IMR-90 (cell line): ENCODE measurements at regions not wholly inside any gene's neighbourhood (a gene's known extent, or its start where the extent isn't known, plus 50 kb on each side); places are given as distances from the start of the nearest gene placed in this dataset.

Experiments used
- ATAC-seq: fragments of 200-7000 bp; cut with Tn5 transposase; 2 replicates; pipeline ENCODE4 v1.9.1; 2020; ENCODE audit warnings: low read depth, mild to moderate bottlenecking, moderate library complexity
- BruUV-seq: library from RNA; stranded (reverse); fragments of 400-500 nt; replicated peaks from 2 replicates; lab custom pipeline; 2021; lab: Mats Ljungman, UMichigan
- CTCF ChIA-PET: fragments of 300-600 bp; formaldehyde crosslinking; extraction: SDS; loops from one replicate; lab custom pipeline; 2021; ENCODE audit warnings: antibody characterized with exemption; lab: Yijun Ruan, JAX
- POLR2A ChIA-PET: fragments of 300-600 bp; sonication (Branson Sonifier 250); formaldehyde crosslinking; loops from one replicate; lab custom pipeline; 2022; ENCODE audit warnings: antibody characterized with exemption; ENCODE audit not compliant: unreplicated experiment; lab: Charles Lee
- DNase-seq: peaks from one replicate; pipeline ENCODE4 v3.0.0; 2013
- H2AFZ ChIP-seq: replicated peaks from 2 replicates; pipeline ENCODE3; 2013; ENCODE audit warnings: low read length, mild to moderate bottlenecking; ENCODE audit not compliant: poor library complexity
- H2AK5ac ChIP-seq: 2 replicates; pipeline ENCODE4 v1.6.1; 2013; ENCODE audit warnings: low read depth, low read length, inconsistent platforms
- H2AK9ac ChIP-seq: replicated peaks from 2 replicates; pipeline ENCODE3; 2013; ENCODE audit warnings: mild to moderate bottlenecking, low read depth, low read length, moderate library complexity; ENCODE audit not compliant: poor library complexity
- H2BK120ac ChIP-seq: 2 replicates; pipeline ENCODE4 v1.6.1; 2013; ENCODE audit warnings: low read depth, low read length, inconsistent platforms
- H2BK15ac ChIP-seq: 3 replicates; pipeline ENCODE4 v1.6.1; 2013; ENCODE audit warnings: low read depth, low read length, inconsistent platforms
- H2BK20ac ChIP-seq: 2 replicates; pipeline ENCODE4 v1.6.1; 2013; ENCODE audit warnings: low read depth, mild to moderate bottlenecking, inconsistent platforms, low read length, moderate library complexity
- H2BK5ac ChIP-seq: 2 replicates; pipeline ENCODE4 v1.6.1; 2013; ENCODE audit warnings: mild to moderate bottlenecking, low read depth, low read length, inconsistent platforms; ENCODE audit not compliant: poor library complexity, severe bottlenecking
- H3K14ac ChIP-seq: replicated peaks from 2 replicates; pipeline ENCODE4 v1.6.1; 2013; ENCODE audit warnings: low read depth, low read length, inconsistent platforms
- H3K18ac ChIP-seq: 2 replicates; pipeline ENCODE4 v1.6.1; 2013; ENCODE audit warnings: low read depth, low read length, control low read depth
- H3K23ac ChIP-seq: 2 replicates; pipeline ENCODE4 v1.6.1; 2013; ENCODE audit warnings: low read depth, low read length, inconsistent platforms
- H3K27ac ChIP-seq: 2 replicates; pipeline ENCODE4 v1.5.1; 2013; ENCODE audit warnings: mild to moderate bottlenecking, control low read depth, low read length; ENCODE audit not compliant: insufficient read depth
- H3K27me3 ChIP-seq: 2 replicates; pipeline ENCODE4 v1.6.1; 2013; ENCODE audit warnings: low read length; ENCODE audit not compliant: control insufficient read depth, insufficient read depth
- H3K36me3 ChIP-seq: 2 replicates; pipeline ENCODE4 v1.6.1; 2013; ENCODE audit warnings: low read length, mixed read lengths; ENCODE audit not compliant: control insufficient read depth, insufficient read depth
- H3K4ac ChIP-seq: 2 replicates; pipeline ENCODE4 v1.6.1; 2013; ENCODE audit warnings: low read depth, low read length, inconsistent platforms
- H3K4me1 ChIP-seq: 2 replicates; pipeline ENCODE4 v1.6.1; 2013; ENCODE audit warnings: low read length, mixed read lengths; ENCODE audit not compliant: control insufficient read depth, insufficient read depth
- H3K4me2 ChIP-seq: 2 replicates; pipeline ENCODE4 v1.6.1; 2013; ENCODE audit warnings: low read depth, mild to moderate bottlenecking, control low read depth, low read length, moderate library complexity
- H3K4me3 ChIP-seq: 2 replicates; pipeline ENCODE4 v1.5.1; 2013; ENCODE audit warnings: low read depth, mild to moderate bottlenecking, control low read depth, low read length, moderate library complexity; ENCODE audit not compliant: insufficient read depth
- H3K56ac ChIP-seq: 2 replicates; pipeline ENCODE4 v1.6.1; 2013; ENCODE audit warnings: low read length, inconsistent platforms; ENCODE audit not compliant: insufficient read depth; ENCODE audit errors: extremely low read depth
- H3K79me1 ChIP-seq, 2 experiments: 2 replicates each; pipeline ENCODE4 v1.6.1; 2013; ENCODE audit warnings: low read length in 2 of 2, inconsistent platforms in 1 of 2, low read depth in 1 of 2
- H3K9ac ChIP-seq: 2 replicates; pipeline ENCODE4 v1.6.1; 2013; ENCODE audit warnings: low read depth, low read length, control low read depth
- H3K9me1 ChIP-seq: 2 replicates; pipeline ENCODE4 v1.6.1; 2013; ENCODE audit warnings: low read length, inconsistent platforms; ENCODE audit not compliant: insufficient read depth
- H3K9me3 ChIP-seq: 2 replicates; pipeline ENCODE4 v1.6.1; 2013; ENCODE audit warnings: low read length; ENCODE audit not compliant: control insufficient read depth, insufficient read depth
- H4K20me1 ChIP-seq: 2 replicates; pipeline ENCODE4 v1.6.1; 2013; ENCODE audit warnings: low read length, inconsistent platforms; ENCODE audit not compliant: insufficient read depth
- H4K5ac ChIP-seq: 2 replicates; pipeline ENCODE4 v1.6.1; 2013; ENCODE audit warnings: mild to moderate bottlenecking, low read depth, low read length, control low read depth
- H4K8ac ChIP-seq, 2 experiments: 2 replicates each; pipeline ENCODE4 v1.6.1; 2013; ENCODE audit warnings: low read depth in 2 of 2, low read length in 2 of 2, control low read depth in 1 of 2, inconsistent platforms in 1 of 2
- H4K91ac ChIP-seq: 2 replicates; pipeline ENCODE4 v1.6.1; 2013; ENCODE audit warnings: low read depth, low read length, inconsistent platforms; ENCODE audit not compliant: insufficient read depth
- CHD1 ChIP-seq: IDR thresholded peaks from 2 replicates; pipeline ENCODE4 v1.6.1; 2012; ENCODE audit warnings: low read depth, low read length, improper control_type of control experiment
- CTCF ChIP-seq: conservative IDR thresholded peaks from 2 replicates; pipeline ENCODE4 v1.5.1; 2012; ENCODE audit warnings: mild to moderate bottlenecking, low read depth, low read length, improper control_type of control experiment
- ELK1 ChIP-seq: fragments of 150-350 bp; IDR thresholded peaks from 2 replicates; pipeline ENCODE4 v1.6.1; 2016; ENCODE audit warnings: low read depth, mild to moderate bottlenecking, low read length, moderate library complexity, borderline replicate concordance
- MAFK ChIP-seq: IDR thresholded peaks from 2 replicates; pipeline ENCODE4 v1.6.1; 2012; ENCODE audit warnings: low read depth, low read length, improper control_type of control experiment
- MAZ ChIP-seq: IDR thresholded peaks from 2 replicates; pipeline ENCODE4 v1.6.1; 2012; ENCODE audit warnings: low read depth, mild to moderate bottlenecking, low read length, improper control_type of control experiment, moderate library complexity, borderline replicate concordance
- NFE2L2 ChIP-seq: fragments of 150-350 bp; IDR thresholded peaks from 2 replicates; pipeline ENCODE4 v1.6.1; 2016; ENCODE audit warnings: low read depth, mild to moderate bottlenecking, low read length
- RAD21 ChIP-seq: IDR thresholded peaks from 2 replicates; pipeline ENCODE4 v1.6.1; 2012; ENCODE audit warnings: low read length, improper control_type of control experiment
- RFX5 ChIP-seq: IDR thresholded peaks from 2 replicates; pipeline ENCODE4 v1.8.0; 2012; ENCODE audit warnings: low read depth, mild to moderate bottlenecking, low read length, moderate library complexity
- SMC3 ChIP-seq: fragments of 150-350 bp; IDR thresholded peaks from 2 replicates; pipeline ENCODE4 v1.6.1; 2016; ENCODE audit warnings: low read depth, mild to moderate bottlenecking, antibody characterized with exemption, low read length, moderate library complexity
- USF2 ChIP-seq: fragments of 150-350 bp; IDR thresholded peaks from 2 replicates; pipeline ENCODE4 v1.6.1; 2017; ENCODE audit warnings: mild to moderate bottlenecking, antibody characterized with exemption, low read length, low read depth
- WGBS, 2 experiments: methylation state at CpG; one replicate each; pipeline versions ENCODE4 v1.1.5 to v1.1.7; 2013; ENCODE audit warnings: missing lambda C conversion rate in 2 of 2; ENCODE audit not compliant: insufficient read length in 1 of 2; ENCODE audit errors: extremely low coverage in 2 of 2; 5-methylcytosine and 5-hydroxymethylcytosine counted together
- dilution Hi-C: fragments of 300-500 bp; cut with HindIII; formaldehyde crosslinking; loops from one replicate; pipeline ENCODE4 v1.14.3; 2018; ENCODE audit warnings: low sequenced_read_pairs; ENCODE audit not compliant: unreplicated experiment
- in situ Hi-C: fragments of 300-500 bp; cut with MboI; formaldehyde crosslinking; loops from 3 replicates; pipeline ENCODE4 v1.14.3; 2019; ENCODE audit warnings: low sequenced_read_pairs, inconsistent platforms, mixed read lengths
- intact Hi-C: fragments of 100-400 bp; cut with micrococcal nuclease; formaldehyde crosslinking; loops from 2 replicates; pipeline ENCODE4 v1.10.0; 2022

- CTCF ChIA-PET, result interaction anchor here (0.6 kb wide), 1 partner anchor 149 kb away, joined by 4 read pairs; no protein-coding TSS in a partner anchor
- BruUV-seq, result no TSS peak
- DNase-seq, result no peak
These were observed 170.3 kb downstream of the MIS18A start for GRCh38 chr21:32108566-32108965.

More at GRCh38 chr21:32108566-32108965, 170.3 kb downstream of the MIS18A start:
- H3K79me1 ChIP-seq, result no peaks in the 10 kb centered on the region
- H4K91ac ChIP-seq, result no peak overlapping the region
- WGBS, 2 experiments, result no CpG with 5 or more reads among the region's 2 CpGs
- no peak overlapping the region for H3K56ac ChIP-seq
- ATAC-seq, result no peak
- dilution Hi-C loops, result no loop called here
- H3K14ac ChIP-seq, result no peak overlapping the region
- no peaks in the 10 kb centered on the region for H3K9me3 ChIP-seq
- no peak overlapping the region for H3K4me2 ChIP-seq
- H3K4me3 ChIP-seq, result no peak overlapping the region
- intact Hi-C loops, result no loop called here
- POLR2A ChIA-PET, result no interaction called here
- no peak overlapping the region for H2BK15ac ChIP-seq
- no peak overlapping the region for H2BK20ac ChIP-seq
- no peak overlapping the region for H2BK120ac ChIP-seq
- H2AK9ac ChIP-seq, result no peak overlapping the region
- H2AK5ac ChIP-seq, result no peak overlapping the region
- no peak overlapping the region for H3K4ac ChIP-seq
- H2BK5ac ChIP-seq, result no peak overlapping the region
- no peak overlapping the region for H4K8ac ChIP-seq
- H3K23ac ChIP-seq, result no peak overlapping the region
- H4K5ac ChIP-seq, result no peak overlapping the region
- H3K36me3 ChIP-seq, result no peaks in the 10 kb centered on the region
- H3K18ac ChIP-seq, result no peak overlapping the region
- H4K20me1 ChIP-seq, result no peaks in the 10 kb centered on the region
- no peak overlapping the region for H2AFZ ChIP-seq
- no peaks in the 10 kb centered on the region for H3K4me1 ChIP-seq
- TF ChIP-seq MAZ (no peak), ELK1 (no peak), NFE2L2 (no peak), SMC3 (no peak), CTCF (no peak), RAD21 (no peak), USF2 (no peak), CHD1 (no peak), RFX5 (no peak), MAFK (no peak)
- H3K27me3 ChIP-seq, result peaks cover 1% of the 10 kb centered on the region; the same call in 1 of the 2 replicates
- H3K9me1 ChIP-seq, result no peaks in the 10 kb centered on the region
- no peak overlapping the region for H3K27ac ChIP-seq
- in situ Hi-C loops, result no loop called here
- H3K9ac ChIP-seq, result no peak overlapping the region
